GM18499 (cell line): ENCODE measurements at regions not wholly inside any gene's neighbourhood (a gene's known extent, or its start where the extent isn't known, plus 50 kb on each side); places are given as distances from the start of the nearest gene placed in this dataset.

Experiments
- ATAC-seq: cut with Tn5 transposase; IDR thresholded peaks from one replicate; pipeline ENCODE4 v1.9.1; 2021; ENCODE audit warnings: moderate number of reproducible peaks; ENCODE audit not compliant: insufficient read depth, unreplicated experiment

DNA sequence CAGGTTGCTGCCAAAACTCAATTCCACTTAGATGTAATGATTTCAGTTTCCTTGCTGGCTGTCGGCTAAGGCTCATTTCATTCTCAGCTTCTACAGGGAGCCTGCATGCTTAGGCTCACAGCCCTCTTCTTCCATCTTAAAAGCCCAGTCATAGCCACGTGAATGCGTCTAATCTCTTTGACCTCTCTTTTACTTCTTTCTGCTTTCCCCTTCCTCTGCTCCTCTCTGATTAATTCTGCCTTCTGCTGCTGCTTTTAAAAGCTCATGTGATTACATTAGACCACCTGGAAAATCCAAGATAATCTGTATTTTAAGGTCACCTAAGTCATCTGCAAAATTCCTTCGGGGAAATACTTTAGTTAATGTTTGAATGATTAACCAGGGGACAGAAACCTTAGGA lies 812.8 kb upstream of the BRINP3 start:
- ATAC-seq: no peak

DNA sequence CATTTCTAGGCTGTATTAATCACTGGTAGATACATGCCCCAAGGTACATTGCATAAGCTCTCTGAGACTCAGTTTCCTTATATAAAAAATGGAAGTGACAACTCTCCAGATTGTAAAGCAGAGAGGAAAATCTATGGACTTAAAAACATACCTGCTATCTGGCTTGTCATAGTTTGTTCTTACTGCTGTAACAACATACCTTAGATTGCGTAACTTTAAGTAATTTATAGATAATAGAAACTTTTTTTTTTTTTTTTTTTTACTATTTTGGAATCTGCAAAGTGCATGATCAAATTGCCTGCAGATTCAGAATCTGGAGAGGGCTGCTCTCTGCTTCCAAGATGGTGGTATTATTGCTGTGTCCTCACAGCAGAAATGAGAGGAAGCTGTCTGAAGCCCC lies 827.7 kb upstream of the BRINP3 start:
- no peak for ATAC-seq

DNA sequence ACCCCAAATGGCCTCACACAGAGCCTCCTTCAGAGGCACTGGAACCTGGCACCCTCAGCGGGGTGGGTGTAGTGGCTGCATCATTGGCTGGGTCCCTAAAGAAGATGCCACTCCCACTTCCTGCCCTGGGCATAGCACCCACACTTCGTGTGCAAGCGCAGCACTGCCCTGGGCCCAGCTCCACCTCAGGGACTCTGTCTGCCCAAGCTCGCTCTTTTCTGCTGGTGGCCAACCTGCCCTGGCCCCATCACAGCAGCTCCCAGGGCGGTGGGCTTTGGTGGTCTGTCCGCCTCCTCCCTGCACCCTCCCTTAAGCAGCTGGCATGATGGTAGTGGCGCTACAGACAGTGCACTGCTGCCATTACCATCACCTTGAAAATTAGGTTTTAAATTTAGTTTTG lies 829.3 kb upstream of the BRINP3 start:
- ATAC-seq: no peak

DNA sequence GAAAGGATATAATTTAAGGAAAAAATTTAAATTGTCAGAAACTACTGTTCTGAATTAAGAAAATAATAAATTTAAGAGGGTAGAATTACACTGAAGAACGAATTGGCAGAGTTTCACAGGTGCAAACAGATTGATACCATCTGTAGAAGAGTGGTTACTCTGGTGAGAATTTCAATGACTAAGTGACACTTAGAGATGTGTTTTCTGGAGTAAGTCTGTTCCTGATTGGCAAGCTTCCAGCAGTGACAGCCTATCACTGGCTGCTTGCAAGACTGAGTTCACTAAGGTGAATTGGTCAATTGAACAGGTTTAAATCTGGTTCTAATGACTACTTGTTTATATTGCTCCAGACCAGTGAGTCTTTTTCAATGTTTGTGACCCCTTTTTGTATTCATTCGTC lies 838.2 kb upstream of the RGS18 start:
- ATAC-seq: no peak

DNA sequence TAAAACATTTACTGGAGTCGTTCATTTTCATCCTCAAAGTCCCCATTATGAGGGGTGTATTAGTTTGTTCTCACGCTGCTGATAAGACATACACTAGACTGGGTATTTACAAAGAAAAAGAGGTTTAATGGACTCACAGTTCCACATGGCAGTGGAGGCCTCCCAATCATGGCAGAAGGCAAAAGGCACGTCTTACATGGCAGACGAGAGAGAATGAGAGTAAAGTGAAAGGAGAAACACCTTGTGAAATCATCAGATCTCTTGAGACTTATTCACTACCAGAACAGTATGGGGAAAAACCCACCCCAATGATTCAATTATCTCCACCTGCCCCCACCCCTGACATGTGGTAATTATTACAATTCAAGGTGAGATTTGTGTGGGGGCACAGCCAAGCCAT lies 830.4 kb upstream of the RGS18 start:
- no peak for ATAC-seq

DNA sequence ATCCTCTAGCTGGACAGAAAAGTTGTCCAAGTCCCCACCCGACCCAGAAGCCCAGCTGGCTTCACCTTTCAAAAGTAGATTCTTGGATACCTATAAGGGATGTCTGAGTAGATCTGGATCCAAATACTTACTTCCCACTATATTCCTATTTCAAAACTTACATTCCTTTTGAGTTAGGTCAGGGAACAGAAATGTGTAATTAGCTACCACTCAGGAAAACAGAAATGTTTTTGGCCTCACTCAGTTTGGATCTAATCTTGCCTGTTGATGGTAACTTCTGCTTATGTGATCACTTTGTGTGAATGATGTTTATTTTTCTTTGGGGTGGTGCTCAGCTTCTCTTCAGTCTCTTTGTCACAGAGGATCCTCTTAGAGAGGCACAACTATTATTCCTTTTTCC lies 814.4 kb upstream of the RGS18 start:
- no peak for ATAC-seq

DNA sequence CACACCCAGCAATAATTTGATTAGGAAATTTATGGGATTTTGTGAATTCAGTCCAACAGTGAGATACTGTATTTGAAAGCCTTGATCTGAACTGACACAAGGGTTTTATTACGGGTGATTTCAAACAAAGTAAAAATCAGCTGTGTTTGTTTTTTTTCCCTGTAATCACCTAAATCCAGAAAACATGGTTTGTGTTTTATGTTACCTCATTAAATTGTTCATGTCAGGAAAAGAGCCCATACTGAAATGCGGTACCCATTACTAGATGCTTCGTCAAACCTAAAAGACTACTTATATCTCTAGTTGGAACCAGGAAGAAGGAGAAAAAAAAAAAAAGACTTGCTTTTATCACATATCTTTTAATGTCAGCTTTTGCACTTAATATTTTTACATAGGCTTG lies 811.9 kb upstream of the RGS18 start:
- no peak for ATAC-seq

DNA sequence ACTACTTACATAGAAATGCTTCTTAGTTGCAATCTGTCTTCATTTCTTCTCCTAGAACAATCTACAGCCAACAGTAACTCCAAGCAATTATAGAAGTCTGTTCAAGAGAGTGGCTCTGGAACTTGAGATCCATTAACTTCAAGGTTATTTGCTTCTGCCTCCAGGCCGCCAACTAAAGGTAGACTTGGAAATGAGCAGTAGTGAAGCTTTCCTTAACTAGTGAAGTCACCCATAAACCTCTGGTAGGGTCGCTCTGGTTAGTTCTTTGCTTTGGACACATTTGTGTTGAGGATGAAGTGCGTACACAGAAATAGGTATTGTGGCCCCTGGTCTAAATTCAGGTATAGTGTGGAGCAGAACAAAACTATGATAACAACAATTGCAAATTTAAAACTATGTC lies 809.9 kb upstream of the RGS18 start:
- no peak for ATAC-seq

DNA sequence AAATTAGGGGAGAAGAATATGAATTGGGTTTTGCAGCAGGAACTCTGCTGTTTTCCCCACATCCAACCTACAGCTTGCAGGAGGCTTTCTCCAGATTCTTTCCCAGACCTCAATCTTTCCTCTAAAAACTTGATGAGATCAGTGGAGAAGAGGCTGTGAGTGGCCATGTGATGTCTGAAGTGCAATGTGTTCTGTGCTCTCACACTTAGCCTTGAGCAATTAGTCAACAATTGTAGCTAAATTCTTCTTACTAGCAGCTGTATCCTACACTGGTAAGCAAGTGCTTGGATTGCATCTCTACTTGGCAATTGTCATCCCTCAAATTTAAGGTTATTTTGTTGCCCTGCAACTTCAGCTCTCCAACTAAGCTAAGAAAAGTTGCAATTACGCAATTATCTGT lies 807.3 kb upstream of the RGS18 start:
- ATAC-seq: no peak

DNA sequence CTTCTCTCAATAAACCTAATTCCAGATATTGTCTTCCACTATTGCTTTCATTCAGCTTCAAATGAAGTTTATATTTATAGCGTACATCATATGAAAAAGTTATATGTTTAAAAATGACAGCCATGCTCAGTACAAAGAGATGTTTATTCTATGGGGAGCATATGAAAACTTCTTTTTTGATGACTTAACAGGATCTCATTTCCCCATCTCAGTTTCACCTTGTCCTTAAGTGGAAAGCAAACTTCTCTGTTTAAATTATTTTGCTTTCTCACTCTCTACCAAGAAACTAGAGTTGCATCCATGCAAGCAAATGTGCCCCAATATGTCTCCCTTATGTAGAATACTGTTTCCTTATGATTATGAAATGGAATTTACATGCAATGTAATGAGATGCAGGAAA lies 799.5 kb upstream of the RGS18 start:
- no peak for ATAC-seq

DNA sequence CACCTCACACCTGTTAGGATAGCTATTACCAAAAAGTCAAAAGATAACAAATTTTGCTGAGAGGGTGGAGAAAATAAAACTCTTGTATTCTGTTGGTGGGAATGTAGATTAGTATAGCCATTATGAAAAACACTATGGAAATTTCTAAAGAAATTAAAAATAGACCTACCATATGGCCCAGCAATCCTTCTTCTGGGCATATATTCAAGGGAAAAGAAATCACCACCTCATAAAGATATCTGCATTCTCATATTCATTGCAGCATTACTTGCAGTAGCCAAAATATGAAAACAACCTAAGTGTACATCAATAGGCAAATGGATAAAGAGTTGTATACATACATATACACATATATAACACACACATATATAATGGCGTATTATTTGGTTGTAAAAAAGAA lies 791.6 kb upstream of the RGS18 start:
- ATAC-seq: no peak

DNA sequence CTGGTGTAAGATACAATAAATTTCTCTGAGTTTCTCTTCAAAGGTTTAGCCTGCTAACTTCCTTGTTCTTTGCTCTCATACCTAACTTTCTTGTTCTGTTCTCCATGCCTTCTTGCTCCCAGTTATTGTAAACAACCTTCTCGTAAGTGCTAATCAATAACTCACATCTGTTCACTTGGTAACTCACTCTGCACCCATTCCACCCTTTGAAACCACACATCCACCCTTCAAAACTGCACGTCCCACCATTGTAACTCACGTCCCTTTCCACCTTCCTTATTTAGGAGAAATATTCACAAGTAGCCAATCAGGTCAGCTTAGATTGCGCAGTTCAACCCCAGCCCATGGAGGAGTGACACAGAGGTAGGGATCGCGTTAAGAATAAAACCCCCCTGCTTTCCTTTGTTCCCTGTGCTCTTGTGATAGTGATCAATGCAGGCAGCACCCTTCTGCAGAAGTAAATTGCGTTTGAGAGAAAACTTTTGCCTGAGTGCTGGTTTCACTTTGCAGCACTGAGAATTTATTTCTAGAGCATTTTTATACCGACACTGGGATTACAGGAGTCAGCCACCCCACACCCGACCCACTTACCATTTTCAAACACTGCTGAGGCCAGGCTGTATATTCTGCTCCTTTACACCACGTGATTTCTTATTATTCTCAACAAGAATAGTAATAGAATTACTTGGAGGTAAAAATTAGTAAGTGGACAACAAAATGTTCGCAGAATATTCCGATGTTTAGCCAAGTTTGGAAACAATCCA lies 789.2 kb upstream of the RGS18 start:
- ATAC-seq: no peak

DNA sequence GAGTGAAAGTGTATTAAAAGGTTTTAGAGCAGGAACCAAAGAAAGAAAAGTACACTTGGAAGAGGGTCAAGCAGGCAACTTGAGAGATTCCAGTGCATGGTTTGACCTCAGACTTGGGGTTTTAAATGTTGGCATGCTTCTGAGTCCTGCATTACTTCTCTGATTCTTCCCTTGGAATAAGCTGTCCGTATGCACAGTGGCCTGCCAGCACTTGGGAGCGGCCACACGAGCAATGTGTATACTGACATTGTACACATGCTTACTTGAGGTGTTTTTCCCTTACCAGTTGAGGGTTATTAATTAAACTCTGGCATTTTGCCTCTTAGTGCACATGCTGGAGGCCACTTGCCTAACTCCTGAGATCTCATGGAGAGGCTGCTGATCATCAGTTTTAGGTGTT lies 786.6 kb upstream of the RGS18 start:
- no peak for ATAC-seq

DNA sequence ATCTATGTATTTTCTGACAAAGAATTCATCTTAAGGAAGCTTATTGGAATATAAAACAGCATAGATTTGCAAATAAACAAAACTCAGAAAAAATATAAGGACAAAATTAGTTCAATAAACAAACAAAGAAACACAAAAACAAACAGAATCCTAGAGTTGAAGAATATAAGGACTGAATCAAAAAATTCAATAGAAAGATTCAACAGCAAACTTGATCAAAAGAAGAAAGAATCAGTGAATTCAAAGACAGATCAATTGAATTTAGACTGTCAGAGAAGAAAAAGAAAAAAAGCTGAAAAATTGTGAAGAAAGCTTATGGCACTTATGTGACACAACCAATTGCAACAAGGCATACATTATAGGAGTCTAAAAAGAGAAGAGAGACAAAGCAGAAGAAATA lies 770.0 kb upstream of the RGS18 start:
- ATAC-seq: no peak

DNA sequence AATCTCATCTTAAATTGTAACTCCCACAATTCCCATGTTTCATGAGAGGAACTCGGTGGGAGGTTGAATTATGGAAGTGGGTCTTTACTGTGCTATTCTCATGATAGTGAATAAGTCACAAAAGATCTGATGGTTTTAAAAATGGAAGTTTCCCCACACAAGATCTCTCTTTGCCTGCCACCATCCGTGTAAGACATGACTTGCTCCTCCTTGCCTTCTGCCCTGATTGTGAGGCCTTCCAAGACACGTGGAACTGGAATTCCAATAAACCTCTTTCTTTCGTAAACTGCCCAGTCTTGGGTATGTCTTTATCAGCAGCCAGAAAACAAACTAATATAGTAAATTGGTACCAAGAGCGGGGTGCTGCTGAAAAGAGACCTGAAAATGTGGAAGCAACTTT lies 761.6 kb upstream of the RGS18 start:
- ATAC-seq: no peak

DNA sequence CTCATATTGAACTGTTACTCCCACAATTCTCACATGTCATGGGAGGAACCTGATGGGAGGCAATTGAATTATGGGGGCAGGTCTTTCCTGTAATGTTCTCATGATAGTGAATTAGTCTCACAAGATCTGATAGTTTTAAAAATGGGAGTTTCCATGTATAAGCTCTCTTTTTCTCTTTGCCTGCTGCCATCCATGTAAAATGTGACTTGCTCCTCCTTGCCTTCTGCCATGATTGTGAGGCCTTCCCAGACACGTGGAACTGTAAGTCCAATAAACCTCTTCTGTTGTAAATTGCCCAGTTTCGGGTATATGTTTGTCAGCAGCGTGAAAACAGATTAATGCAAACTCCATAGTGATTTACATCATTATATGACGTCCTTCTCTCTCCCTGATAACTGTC lies 759.7 kb upstream of the RGS18 start:
- ATAC-seq: no peak

DNA sequence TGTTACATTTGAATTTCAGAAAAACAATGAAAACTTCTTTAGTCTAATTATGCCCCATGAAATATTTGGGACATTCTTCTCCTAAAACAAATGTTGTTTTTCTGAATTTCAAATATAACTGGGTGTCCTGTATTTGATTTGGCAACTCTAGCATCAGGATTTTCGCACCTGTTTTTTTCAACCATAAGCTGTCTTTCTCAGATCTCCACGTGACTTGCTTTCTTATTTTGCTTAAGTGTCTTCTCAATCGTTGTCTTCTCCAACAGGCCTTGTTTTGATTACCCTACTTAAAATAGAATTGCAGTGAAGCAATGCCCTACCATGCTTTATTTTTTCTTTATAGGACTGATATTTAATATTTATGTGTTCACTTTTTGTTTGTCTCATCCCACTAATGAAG lies 752.8 kb upstream of the RGS18 start:
- ATAC-seq: no peak

DNA sequence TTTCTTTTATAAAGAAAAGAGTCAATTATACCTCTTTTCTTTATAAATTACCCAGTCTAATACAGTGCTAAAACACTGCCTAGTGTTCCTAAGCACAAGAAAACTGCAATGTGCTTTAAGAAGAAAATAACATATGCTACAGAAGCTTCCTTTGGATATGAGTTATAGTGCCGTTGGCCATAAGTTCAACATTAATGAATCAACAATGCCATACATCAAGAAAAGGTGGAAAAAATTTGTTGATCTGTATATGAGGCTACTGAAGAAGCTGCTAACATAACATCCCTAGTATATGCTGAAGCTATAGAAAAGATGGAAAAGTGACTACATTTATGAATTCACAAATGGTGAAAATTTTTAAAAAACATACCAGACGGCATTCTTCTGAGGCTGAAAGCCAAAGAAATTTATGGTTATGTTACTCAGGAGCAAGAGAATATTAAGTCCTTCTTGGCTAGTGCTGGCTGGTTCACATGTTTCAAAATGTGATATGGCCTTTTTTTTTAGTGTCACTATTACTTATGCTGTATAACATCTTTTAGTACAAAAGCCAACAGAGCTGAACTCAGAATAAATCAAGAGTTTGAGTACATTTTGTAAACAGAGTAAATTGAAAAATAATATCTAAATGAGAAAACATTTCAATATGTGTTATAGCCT lies 743.2 kb upstream of the RGS18 start:
- ATAC-seq: no peak

DNA sequence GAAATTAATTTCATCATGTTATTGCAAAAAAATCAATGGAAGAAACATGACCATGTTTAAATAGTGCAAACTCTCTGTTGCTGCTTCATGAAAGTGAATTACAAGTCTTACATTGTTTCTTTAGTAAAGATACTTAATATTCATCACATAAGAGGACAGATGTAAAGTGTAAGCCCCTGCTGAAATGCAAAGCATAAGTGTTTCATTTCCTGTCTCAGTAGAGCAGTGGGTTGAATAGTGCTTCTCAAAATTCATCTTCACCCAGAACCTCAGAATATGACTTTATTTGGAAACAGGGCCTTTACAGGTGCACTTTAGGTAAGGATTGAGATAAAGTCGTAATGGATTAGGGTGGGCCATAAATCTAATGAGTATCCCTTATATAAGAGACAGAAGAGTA lies 738.4 kb upstream of the RGS18 start:
- ATAC-seq: no peak

DNA sequence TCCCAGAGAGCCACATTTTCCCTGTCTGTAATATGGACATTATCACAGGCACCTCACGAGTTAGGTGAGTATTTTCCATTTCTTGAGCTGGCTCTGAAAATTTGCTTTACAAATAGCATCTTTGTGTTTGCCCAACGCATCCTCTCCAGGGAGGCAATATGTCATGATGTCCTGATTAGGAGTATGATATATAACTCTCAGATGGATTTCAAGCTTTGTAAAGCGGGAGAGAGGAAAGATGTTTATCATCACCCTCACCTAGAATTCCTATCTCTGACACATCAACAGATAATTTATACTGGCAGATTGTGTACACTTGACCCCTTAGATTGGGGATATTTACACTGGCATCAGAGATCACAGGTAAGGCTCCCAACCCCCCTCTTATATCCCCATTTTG lies 730.7 kb upstream of the RGS18 start:
- no peak for ATAC-seq

DNA sequence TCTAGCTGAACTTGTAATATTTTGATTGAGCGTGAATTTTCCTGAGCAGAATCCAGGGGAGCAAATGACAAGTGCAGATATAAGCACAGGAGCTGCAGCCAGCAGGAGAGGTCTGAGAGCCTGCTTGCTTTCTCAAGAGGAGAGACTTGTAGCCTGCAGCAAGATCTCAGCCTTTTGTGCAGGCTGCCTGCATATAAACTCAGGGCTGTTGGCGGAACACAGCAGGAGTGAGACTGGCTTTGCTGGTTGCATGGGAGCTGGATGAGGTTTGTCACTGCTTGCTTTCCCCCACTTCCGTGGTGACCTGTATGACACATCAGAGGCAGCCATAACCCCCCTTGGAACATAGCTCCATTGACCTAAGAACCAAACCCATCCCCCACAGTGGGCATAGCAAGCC lies 725.4 kb upstream of the RGS18 start:
- ATAC-seq: no peak

DNA sequence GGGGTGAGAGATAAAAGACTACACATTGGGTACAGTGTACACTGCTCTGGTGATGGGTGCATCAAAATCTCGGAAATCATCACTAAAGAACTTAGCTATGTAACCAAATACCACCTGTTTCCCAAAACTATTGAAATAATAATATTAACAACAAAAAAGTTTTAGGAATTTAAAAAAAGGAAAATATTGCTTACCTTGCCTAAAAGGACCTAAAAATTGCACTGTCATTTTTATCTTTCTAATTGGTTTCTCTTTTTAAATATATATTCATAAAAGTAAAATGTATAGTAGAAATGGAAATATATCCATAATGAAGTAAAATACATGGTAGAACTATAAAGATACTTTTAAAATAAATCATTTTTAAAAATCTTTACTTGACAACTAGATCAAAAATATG lies 719.3 kb upstream of the RGS18 start:
- no peak for ATAC-seq
